ENCODE measurements at regions not wholly inside any gene's neighbourhood (a gene's known extent, or its start where the extent isn't known, plus 50 kb on each side); places are given as distances from the start of the nearest gene placed in this dataset.

- H3K27ac ChIP-seq (ENCODE audit: insufficient read depth, low read length), result no peak overlapping the region
- H3K4me1 ChIP-seq (ENCODE audit: control insufficient read depth, extremely low read depth, insufficient read depth, low read length), result no peaks in the 10 kb centered on the region
- no peak overlapping the region for H3K4me3 ChIP-seq (replicated peaks in 1 of 4; ENCODE audit: control extremely low read depth in 1 of 4, insufficient read depth in 1 of 4, low read depth in 3 of 4, low read length in 4 of 4)
- H3K27me3 ChIP-seq (ENCODE audit: control insufficient read depth, insufficient read depth, low read length), result no peaks in the 10 kb centered on the region
- no peak for DNase-seq (ENCODE audit: low read depth in 2 of 2)
- H3K79me2 ChIP-seq (ENCODE audit: control insufficient read depth, insufficient read depth, low read length), result no peaks in the 10 kb centered on the region
- TF ChIP-seq CTCF (conservative IDR thresholded peaks at IDR 0.05 in 1 of 2, IDR thresholded peaks at IDR 0.05 in 1 of 2; ENCODE audit: low read depth in 1 of 2, low read length in 2 of 2), result no peak
- TF ChIP-seq EZH2 (IDR thresholded peaks at IDR 0.05; ENCODE audit: low read length, missing control alignments), result no peak
- H3K9me3 ChIP-seq (ENCODE audit: control insufficient read depth, insufficient read depth, low read depth, low read length), result no peaks in the 10 kb centered on the region
- no peak overlapping the region for H2AFZ ChIP-seq (ENCODE audit: low read length)
- H3K36me3 ChIP-seq (ENCODE audit: control insufficient read depth, insufficient read depth, low read length), result no peaks in the 10 kb centered on the region
- H3K9ac ChIP-seq (ENCODE audit: insufficient read depth, low read length), result no peak overlapping the region
- no peak overlapping the region for H3K4me2 ChIP-seq (ENCODE audit: extremely low read depth, insufficient read depth, low read length)
- no peaks in the 10 kb centered on the region for H4K20me1 ChIP-seq (ENCODE audit: control insufficient read depth, extremely low read depth, insufficient read depth, low read length)
Observed at GRCh38 chr2:117674172-117674571, 140.3 kb upstream of the DDX18 start.

GRCh38 chr2:117679952-117680351 is 134.5 kb upstream of the DDX18 start:
- H3K9ac ChIP-seq (ENCODE audit: insufficient read depth, low read length), result no peak overlapping the region
- H3K79me2 ChIP-seq (ENCODE audit: control insufficient read depth, insufficient read depth, low read length), result no peaks in the 10 kb centered on the region
- H3K4me3 ChIP-seq (replicated peaks in 1 of 4; ENCODE audit: control extremely low read depth in 1 of 4, insufficient read depth in 1 of 4, low read depth in 3 of 4, low read length in 4 of 4), result no peak overlapping the region
- no peak overlapping the region for H2AFZ ChIP-seq (ENCODE audit: low read length)
- H3K4me1 ChIP-seq (ENCODE audit: control insufficient read depth, extremely low read depth, insufficient read depth, low read length), result no peaks in the 10 kb centered on the region
- no peaks in the 10 kb centered on the region for H3K9me3 ChIP-seq (ENCODE audit: control insufficient read depth, insufficient read depth, low read depth, low read length)
- H3K36me3 ChIP-seq (ENCODE audit: control insufficient read depth, insufficient read depth, low read length), result no peaks in the 10 kb centered on the region
- H3K4me2 ChIP-seq (ENCODE audit: extremely low read depth, insufficient read depth, low read length), result no peak overlapping the region
- TF ChIP-seq CTCF (conservative IDR thresholded peaks at IDR 0.05 in 1 of 2, IDR thresholded peaks at IDR 0.05 in 1 of 2; ENCODE audit: low read depth in 1 of 2, low read length in 2 of 2) (no peak), EZH2 (IDR thresholded peaks at IDR 0.05; ENCODE audit: low read length, missing control alignments) (no peak)
- no peak overlapping the region for H3K27ac ChIP-seq (ENCODE audit: insufficient read depth, low read length)
- no peak for DNase-seq (ENCODE audit: low read depth in 2 of 2)
- H4K20me1 ChIP-seq (ENCODE audit: control insufficient read depth, extremely low read depth, insufficient read depth, low read length), result no peaks in the 10 kb centered on the region
- no peaks in the 10 kb centered on the region for H3K27me3 ChIP-seq (ENCODE audit: control insufficient read depth, insufficient read depth, low read length)

GRCh38 chr2:117684919-117685318 is 129.6 kb upstream of the DDX18 start:
- Histone ChIP-seq H3K9me3 (ENCODE audit: control insufficient read depth, insufficient read depth, low read depth, low read length) (no peaks in the 10 kb centered on the region), H3K36me3 (ENCODE audit: control insufficient read depth, insufficient read depth, low read length) (no peaks in the 10 kb centered on the region), H4K20me1 (ENCODE audit: control insufficient read depth, extremely low read depth, insufficient read depth, low read length) (no peaks in the 10 kb centered on the region), H3K79me2 (ENCODE audit: control insufficient read depth, insufficient read depth, low read length) (no peaks in the 10 kb centered on the region), H3K9ac (ENCODE audit: insufficient read depth, low read length) (no peak overlapping the region), H3K27ac (ENCODE audit: insufficient read depth, low read length) (no peak overlapping the region), H3K4me1 (ENCODE audit: control insufficient read depth, extremely low read depth, insufficient read depth, low read length) (no peaks in the 10 kb centered on the region), H3K4me2 (ENCODE audit: extremely low read depth, insufficient read depth, low read length) (no peak overlapping the region), H2AFZ (ENCODE audit: low read length) (no peak overlapping the region), H3K4me3 (replicated peaks in 1 of 4; ENCODE audit: control extremely low read depth in 1 of 4, insufficient read depth in 1 of 4, low read depth in 3 of 4, low read length in 4 of 4) (no peak overlapping the region), H3K27me3 (ENCODE audit: control insufficient read depth, insufficient read depth, low read length) (no peaks in the 10 kb centered on the region)
- DNase-seq (ENCODE audit: low read depth in 2 of 2), result no peak
- TF ChIP-seq EZH2 (IDR thresholded peaks at IDR 0.05; ENCODE audit: low read length, missing control alignments) (no peak), CTCF (conservative IDR thresholded peaks at IDR 0.05 in 1 of 2, IDR thresholded peaks at IDR 0.05 in 1 of 2; ENCODE audit: low read depth in 1 of 2, low read length in 2 of 2) (no peak)

All from fibroblast of lung (primary cell).